NOMO-1 treated with DMSO at 0.1 percent for 48 hours (cell line): ENCODE measurements at regions not wholly inside any gene's neighbourhood (a gene's known extent, or its start where the extent isn't known, plus 50 kb on each side); places are given as distances from the start of the nearest gene placed in this dataset.

Experiments used
- DNase-seq: peaks from one replicate; lab custom pipeline; 2025; ENCODE audit not compliant: unreplicated experiment; lab: John Stamatoyannopoulos, UW

GRCh38 chr4:62912531-62912930 lies 1496.7 kb downstream of the TECRL start:
- no peak for DNase-seq

- no peak for DNase-seq
Measured at GRCh38 chr4:62909238-62909637, 1500.0 kb downstream of the TECRL start.

DNA sequence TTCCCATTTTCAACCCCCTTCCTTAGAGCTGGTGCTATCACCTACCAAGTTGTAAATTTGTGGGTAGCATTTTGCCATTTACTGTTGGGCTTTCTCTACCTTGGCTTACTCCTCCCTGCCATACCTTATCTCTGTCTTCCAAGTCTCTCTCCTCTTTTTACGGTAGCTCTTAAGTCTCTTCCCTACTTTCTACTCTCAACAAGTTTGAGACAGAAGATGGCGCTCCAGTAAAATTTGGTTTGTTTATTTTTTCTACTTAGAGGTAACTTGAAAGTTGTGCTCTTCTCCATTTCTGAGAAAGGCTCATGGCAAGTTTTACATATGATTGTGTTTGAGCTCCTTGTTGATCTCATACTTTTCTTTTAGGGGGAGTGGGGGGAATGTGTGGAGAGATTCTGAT lies 1508.1 kb downstream of the TECRL start:
- DNase-seq, result no peak

- no peak for DNase-seq
Measured at GRCh38 chr4:62899646-62900364, 1509.4 kb downstream of the TECRL start.

DNA sequence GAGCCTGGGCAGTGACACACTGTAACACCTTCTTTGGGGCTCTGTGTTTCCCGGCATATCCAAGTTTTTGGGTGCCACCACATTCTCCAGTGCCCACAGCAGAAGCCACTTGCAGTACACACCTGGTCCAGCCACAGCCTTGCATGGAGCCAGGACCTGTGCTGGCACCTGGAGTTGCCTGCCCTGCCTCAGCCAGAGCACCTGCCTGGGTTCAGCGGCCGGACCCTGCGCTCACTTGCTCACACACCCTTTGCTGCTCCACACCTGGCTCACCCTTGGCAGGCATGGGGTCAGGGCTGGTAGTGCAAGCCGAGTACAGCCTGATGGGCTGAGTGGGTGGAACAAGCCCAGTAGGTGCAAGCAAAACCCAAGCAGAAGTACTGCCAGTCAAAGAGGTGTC lies 1511.1 kb downstream of the TECRL start:
- DNase-seq, result no peak

- no peak for DNase-seq
Measured at GRCh38 chr4:62896721-62897120, 1512.5 kb downstream of the TECRL start.

DNA sequence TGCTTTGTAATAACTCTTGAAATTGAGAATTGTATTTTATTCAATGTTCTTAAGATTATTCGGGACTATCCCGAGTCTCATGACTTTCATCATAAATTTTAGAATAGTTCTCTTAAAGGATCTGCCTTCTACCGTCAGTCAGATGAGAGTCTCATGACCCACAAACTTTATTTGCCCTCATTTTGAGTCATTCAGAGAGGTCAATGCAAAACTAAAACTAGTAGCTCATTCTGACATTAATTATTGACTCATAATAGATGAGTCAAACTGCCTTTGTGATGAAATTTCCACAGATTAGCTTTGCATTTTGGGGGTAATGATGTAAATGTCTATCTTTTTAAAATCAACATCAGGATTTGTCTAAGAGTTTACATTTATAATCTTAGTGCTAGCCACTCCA lies 1527.3 kb downstream of the TECRL start:
- DNase-seq, result no peak

- no peak for DNase-seq
Measured at GRCh38 chr4:62881210-62881609, 1528.0 kb downstream of the TECRL start.

GRCh38 chr4:62872856-62873255 lies 1536.4 kb downstream of the TECRL start:
- no peak for DNase-seq

- no peak for DNase-seq
Measured at GRCh38 chr4:62871078-62871477, 1538.2 kb downstream of the TECRL start.

DNA sequence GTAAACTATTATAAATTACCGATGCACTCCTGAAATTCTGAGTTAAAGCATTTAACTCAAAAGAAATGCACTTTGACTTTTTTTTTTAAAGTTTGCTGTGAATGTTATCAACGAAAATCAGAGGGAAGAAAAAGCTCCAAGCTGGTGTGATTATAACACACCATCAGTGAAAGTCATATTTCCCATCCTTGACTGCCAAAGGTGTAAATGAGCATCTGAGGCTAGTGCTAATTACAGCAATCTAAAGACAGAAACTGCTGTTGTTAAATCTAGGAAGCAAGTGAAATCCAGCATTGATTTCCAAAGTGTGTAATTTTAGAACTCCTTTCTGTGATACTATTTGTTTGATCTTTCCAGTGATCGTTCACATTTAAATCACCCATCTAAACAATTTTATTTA lies 1538.8 kb downstream of the TECRL start:
- DNase-seq, result no peak

DNA sequence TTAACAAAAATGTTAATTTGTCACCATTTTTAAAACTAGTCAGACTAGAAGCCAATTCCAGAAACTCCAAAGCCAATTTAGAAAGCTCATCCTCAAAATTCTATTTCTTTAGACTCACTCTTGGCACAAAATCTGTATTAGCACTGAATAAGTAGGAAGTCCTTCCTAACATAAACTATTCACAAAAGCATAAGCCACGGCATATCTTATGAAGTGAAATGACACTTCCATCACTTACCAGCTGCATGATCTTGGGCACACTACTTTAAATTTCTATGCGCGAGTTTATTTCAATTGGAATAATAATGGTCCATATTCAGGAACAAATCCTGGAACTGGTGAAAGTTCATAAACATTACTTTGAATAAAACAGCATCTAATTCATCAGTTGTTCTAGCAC lies 1544.0 kb downstream of the TECRL start:
- DNase-seq, result no peak

DNA sequence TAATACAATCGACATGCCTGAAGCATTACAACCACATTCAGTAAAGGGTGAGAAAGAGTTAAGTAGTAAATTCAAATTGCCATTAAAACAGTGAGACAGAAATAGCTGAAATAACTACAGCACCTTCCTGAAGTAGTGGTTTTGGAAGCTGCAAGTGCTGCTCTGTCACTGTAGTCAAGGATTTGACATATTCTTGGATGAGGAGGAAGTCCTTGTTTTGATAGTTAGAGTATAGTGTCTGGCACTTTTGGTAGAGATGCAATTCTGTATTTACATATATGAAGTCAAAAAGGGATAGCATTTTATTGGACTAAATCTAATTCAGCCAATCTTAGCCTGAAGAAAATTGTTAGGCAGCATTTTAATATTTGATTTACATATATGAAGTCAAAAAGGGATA lies 1559.6 kb downstream of the TECRL start:
- no peak for DNase-seq

DNA sequence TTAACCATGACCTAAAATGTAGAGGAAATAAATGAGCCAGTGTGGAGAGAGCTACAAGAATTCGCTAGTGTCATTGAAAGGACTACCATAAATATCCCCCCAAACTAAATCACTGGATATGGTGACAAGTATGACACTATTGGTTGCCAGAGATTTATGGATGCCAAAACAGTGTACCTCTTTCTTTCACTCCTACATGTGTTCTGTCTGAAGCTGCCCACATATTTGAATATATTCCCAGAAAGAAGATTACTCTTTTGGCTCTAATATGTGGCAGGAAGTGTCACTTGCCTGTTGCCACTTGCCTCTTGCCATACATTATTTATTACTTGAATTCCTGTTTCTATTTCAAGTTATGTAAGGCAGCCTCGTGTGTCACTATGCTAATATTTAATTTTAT lies 1573.6 kb downstream of the TECRL start:
- DNase-seq, result no peak

DNA sequence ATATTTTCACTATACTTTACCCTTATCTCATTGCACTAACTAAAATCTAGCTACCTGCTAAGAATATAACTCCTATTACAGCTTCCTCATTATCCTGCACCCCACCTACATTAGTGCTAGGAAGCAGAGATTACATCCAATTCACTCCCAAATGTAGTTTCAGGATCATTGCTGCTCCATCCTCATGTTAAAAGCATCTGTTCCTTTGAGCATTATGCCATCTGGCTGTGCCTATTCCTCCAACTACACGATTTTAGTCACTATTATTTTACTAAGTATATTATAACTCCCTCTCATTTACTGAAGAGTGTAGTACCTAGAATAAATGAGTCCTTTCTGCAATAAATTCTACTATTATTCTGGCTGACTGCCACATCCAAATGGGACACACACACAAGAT lies 1586.9 kb downstream of the TECRL start:
- DNase-seq, result no peak

DNA sequence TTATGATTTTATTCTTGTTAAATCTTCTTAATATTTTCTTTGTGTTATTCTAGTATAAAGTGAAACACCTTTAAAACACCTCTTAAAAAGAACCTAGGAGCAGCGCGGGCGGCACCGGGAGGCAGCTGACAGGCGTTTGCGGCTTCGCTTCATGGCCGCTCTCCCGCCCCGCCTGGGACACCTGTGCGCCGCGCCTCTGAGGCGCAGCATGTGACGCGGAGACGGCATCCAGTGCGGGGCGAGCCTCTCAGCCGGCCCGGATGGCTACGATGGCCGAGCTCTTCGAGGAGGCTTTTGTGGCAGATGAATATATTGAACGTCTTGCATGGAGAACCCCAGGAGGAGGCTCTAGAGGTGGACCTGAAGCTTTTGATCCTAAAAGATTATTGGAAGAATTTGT lies 1592.7 kb downstream of the TECRL start:
- no peak for DNase-seq

- peak; percentile 22 for DNase-seq
Measured at GRCh38 chr4:62814510-62815047, 1594.7 kb downstream of the TECRL start.

GRCh38 chr4:62806816-62807215 lies 1602.4 kb downstream of the TECRL start:
- DNase-seq, result no peak

GRCh38 chr4:62804075-62804474 lies 1603.9 kb downstream of the ADGRL3 start:
- DNase-seq, result no peak

GRCh38 chr4:62797221-62797620 lies 1597.1 kb downstream of the ADGRL3 start:
- DNase-seq, result no peak

DNA sequence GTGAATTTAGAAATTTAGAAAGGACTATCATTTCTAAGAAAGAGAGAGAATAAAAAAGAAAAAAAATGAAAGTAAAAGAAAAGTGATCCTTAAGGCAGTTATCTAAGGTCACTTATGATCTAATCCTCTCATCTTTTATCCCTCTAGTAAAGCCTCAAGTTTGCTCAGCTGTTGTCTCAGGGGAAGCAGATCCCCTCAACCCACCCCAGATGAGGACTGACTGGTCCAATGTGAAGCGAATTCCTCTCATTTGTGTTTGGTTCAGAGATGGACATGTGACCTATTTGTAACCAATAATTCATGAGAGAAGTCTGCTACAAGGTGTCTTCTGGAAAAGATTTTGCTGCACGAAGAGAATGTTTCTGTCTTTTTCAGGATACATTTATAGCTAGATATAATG lies 1591.3 kb downstream of the ADGRL3 start:
- DNase-seq, result no peak

DNA sequence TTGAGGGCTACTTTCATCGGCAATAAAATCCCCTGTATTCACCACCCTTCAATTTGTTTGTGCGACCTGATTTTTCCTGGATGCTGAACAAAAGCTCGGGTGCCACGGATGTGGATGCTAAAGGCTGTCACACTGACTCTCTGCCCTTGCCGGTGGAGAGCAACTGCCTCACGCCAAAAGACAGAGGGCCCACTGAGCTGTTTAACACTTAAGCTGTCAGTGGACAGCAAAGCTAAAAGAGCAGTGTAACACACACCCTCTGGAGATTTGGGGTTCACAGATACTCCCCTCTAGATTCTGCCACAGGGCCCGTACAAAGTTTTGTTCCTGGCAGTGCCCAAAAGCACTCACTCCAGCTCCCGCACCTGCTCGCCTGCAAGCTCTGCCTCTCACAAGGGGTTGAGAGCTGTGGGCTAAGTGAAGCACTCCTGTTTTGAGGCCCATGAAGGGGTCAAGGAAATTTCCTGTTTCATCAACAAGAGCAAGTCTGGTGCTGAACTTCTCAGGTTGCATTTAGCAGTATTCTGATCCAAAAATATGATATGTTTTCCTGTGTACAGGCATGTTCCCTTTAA lies 1571.9 kb downstream of the ADGRL3 start:
- no peak for DNase-seq

GRCh38 chr4:62740296-62740695 lies 1540.2 kb downstream of the ADGRL3 start:
- DNase-seq, result no peak
